ENCODE measurements at regions not wholly inside any gene's neighbourhood (a gene's known extent, or its start where the extent isn't known, plus 50 kb on each side); places are given as distances from the start of the nearest gene placed in this dataset.
"Not testable (repeated sequence)": the region's sequence is repeated elsewhere in the genome, so short reads cannot be mapped to it uniquely, and the experiment has no call there.

DNA sequence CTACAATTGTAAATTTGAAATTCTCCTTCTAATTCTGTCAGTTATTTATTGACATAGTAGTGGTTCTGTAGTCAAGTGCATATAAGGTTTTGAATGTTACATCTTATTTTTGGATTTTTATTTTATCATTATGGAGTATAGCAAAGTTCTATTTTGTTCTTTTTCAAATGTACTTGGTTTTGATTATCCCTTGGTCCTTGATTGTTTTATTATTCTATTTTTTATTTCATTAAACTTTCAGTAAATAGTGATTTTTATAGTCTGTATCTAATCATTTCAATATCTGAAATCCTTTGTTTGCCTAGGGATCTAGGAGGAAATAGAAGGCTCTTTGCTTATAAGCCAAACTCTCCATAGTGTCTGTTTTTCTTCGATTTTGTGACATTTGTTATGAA lies 87.8 kb downstream of the HFE start:
- DNase-seq (ENCODE audit: low spot score) = no peak

DNA sequence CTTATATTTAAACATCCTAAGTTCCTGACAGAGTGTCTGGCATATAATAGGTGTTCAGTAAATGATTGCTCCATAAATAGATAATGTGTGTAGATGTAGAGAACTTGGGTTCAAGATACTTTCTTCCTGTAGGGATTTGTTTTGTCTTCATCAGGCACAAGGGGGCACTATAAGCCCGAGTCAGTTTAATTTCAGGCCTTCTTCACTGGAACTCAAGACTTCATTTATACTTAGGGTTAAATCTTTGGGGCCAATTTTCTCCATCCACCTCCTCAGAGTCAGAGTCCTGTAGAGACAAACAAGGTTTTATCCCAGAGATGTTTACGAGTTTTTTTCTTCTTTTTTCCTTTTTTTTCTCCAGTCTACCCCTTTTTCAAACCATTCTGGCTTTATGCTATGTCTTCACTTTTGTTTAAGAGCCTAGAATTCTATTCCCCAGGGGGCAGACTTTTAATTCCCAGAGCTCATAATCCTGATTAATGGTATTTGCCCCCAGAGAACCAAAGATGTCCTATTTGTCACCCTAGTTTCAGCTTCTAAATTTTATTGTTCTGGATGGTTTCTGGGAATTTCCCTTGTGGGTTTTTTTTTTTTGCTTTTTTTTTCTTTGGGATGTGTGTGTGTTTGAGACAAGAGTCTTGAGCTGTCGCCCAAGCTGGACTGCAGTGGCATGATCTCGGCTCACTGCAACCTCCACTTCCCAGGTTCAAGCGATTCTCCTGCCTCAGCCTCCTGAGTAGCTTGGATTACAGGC lies 88.4 kb downstream of the HFE start:
- DNase-seq (ENCODE audit: low spot score) = peak; percentile 62

DNA sequence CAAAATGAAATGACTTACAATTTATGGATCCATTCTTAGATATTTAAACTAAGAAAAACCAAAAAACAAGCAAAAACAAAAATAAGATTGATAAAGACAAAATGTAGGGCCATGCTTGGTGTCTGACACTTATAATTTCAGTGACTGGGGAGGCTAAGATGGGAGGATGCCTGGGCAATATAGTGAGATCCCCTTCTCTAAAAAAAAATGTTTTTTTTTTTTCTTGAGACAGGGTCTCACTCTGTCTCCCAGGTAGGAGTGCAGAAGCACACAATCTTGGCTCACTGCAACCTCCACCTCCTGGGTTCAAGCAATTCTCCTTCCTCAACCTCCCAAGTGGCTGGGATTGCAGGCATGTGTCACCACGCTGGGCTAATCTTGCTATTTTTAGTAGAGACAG lies 92.4 kb downstream of the HFE start:
- DNase-seq (ENCODE audit: low spot score) = no peak

DNA sequence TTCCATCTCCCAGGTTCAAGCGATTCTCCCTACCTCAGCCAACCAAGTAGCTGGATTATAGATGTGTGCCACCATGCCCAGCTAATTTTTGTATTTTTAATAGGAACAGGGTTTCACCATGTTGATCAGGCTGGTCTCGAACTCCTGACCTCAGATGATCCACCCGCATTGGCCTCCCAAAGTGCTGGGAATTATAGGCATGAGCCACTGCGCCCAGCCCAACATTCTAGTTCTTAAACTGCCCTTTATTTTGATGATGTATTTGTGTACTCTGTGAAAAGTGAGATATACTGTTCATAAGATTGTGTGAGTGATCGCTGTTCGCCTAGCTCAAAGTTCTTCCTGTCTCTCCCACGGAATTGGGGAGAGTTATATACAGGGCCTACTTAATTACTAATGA lies 93.1 kb downstream of the HFE start:
- DNase-seq (ENCODE audit: low spot score) = no peak

DNA sequence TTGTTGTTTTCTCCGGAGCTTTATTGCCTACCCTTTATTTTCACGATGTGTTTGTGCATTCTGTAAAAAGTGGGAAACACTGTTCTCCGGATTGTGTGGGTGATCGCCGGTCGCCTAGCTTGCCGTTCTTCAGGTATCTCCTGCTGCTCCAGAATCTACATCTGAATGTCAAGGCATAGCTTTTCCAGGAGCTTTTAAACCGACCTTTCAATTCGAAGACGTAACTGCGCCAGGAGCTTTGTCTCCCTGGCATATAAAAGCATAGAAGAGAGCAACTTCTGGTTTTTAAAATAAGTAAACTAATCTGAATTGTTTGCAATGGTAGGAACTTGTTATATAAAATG lies 96.0 kb downstream of the HFE start:
- no peak for DNase-seq (ENCODE audit: low spot score)

DNA sequence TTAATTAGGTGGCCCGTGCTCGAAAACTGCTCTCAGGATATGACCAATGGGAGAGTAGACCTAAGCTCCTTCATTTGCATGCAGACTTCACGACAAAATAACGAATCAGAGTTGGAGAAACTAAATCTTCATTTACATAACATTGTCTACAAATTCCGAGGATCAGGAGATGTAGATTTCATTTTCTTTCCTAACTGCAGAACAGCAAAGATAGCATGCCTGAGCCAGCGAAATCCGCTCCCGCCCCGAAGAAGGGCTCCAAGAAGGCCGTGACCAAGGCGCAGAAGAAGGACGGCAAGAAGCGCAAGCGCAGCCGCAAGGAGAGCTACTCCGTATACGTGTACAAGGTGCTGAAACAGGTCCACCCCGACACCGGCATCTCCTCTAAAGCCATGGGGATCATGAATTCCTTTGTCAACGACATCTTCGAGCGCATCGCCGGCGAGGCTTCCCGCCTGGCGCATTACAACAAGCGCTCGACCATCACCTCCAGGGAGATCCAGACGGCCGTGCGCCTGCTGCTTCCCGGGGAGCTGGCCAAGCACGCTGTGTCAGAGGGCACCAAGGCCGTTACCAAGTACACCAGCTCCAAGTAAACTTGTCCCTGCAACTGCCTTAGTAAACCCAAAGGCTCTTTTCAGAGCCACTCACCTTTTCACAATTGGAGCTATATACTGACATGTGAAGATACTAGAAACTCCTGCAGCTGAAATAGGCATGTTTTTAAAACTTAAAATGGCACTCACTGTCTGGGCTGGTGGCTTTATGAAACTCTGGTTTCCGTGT lies 96.5 kb downstream of the HFE start:
- peak; percentile 79 for DNase-seq (ENCODE audit: low spot score)

DNA sequence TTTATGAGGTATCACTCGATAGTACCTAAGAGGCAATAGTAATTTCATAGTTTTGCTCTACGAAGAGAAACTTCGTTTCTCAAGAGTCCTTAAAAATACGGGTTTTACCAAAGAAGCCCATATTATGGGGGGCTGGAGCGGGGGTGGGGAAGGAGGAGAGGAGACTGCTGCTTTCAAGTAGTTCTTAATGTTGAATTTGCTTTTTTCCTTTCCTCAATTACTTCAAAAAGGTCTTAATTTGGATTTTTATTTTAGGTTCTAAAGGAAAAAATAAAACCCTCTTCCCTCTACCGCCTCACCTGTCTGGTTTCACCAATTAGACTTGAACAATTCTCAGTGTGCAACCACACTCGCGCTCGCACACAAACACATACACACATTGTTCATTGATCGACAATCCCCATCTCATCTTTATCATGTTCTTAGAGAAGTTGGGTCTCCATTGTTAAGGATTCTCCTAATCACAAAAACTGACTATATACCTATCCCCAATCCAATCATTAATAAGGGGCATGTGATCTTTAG lies 97.2 kb downstream of the HFE start:
- DNase-seq (ENCODE audit: low spot score) = no peak

DNA sequence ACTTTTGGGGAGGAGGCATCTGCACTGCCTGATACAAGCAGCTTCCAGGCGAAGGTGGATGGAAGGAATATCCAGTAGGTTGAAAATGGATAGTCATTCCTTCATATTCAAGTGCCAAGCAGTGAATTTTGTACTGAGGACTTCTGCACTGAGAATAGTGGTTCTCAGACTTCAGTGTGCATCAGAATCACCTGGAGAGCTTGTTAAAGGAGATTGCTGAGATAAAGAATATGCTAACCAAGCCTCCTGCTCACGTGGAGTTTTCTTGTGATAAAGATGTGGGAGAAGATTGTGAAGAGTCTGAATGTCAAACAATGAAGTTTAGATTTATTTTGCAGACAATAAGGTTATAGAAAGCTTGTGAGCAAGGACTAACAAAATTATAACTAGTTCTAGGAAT lies 97.8 kb downstream of the HFE start:
- no peak for DNase-seq (ENCODE audit: low spot score)

DNA sequence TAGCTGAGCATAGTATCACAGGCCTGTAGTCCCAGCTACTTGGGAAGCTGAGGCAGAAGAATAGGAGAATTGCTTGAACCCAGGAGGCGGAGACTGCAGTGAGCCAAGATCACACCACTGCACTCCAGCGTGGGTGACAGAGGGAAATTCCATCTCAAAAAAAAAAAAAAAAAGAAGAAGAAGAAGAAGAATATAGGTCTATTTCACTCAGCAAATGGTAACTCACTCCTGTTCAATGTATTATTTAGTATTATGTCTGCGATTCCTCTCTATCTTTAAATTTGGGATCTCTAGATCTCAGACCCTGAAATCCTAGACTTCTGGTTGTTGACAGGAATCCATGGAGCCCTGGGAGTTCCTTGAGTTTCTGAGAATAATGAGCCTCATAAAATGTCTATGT lies 98.6 kb downstream of the HFE start:
- DNase-seq (ENCODE audit: low spot score) = no peak

DNA sequence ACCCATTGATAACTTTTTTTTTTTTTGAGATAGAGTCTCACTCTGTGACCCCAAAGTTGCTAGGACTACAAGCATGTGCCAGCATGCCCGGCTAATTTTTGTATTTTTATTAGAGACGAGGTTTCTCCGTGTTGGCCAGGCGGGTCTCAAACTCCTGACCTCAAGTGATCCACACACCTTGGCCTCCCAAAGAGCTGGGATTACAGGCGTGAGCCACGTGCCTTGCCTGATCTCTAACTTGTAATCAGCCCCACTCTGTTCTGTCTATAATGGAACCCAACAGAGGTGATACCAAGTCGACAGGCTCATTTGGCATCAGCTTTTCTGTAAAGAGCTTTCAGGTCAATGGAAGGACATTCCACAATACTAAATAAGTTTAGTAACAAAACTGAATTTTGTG lies 99.4 kb downstream of the HFE start:
- no peak for DNase-seq (ENCODE audit: low spot score)

DNA sequence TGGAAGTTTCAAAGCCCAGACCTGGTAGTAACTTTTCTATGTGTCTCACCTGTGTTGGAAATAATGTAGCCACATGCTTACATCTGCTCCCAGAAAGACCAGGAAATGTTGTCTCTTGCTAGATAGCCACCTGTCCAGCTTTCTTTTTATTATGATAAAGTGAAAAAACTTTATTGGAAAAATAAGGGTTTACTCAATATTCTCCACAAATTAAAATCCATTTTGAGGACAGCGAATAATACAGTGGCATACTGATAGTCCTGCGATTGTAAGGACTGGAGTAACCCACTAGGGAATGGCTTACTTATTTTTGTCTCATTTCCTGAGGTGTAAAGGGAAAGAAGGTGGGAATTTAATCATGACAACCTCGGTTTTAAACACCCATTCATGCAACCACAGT lies 100.1 kb downstream of the HFE start:
- no peak for DNase-seq (ENCODE audit: low spot score)

DNA sequence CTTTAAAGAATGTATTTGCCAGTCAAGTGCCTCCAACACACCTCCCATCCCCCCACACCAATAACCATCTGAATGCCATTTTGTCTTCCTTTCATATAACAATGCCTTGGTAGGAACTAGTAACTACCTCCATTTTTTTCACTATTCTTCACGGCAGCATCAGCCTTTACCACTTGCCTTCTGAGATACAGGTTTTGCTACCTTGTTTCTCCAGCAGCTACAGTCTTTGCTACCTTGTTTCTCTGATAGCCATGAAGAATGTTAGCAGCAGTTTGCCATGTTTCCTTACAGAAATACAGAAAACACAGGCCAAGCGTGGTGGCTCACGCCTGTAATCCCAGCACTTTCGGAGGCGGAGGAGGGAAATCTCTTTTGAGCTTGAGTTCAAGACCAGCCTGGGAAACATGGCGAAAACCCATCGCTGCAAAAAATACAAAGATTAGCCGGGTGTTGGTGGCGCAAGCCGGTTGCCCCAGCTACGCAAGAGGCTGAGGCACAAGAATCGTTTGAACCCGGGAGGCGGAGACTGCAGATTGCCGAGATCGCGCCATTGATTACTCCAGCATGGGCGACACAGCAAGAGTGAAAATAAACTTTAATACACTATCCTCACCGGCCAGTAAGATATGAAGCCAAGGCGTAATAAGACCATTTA lies 100.9 kb downstream of the HFE start:
- DNase-seq (ENCODE audit: low spot score) = no peak

DNA sequence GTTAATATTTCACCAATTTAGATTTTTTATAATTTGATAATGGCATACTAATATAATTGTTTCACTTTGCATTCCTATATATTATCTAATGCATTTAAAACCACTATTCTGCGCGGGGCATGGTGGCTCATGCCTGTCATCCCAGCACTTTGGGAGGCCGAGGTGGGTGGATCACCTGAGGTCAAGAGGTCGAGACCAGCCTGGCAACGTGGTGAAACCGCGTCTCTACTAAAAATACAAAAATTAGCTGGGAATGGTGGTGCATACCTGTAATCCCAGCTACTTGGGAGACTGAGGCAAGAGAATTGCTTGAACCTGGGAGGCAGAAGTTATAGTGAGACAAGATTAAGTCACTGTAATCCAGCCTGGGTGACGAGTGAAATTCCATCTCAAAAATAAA lies 104.3 kb downstream of the HFE start:
- DNase-seq (ENCODE audit: low spot score) = not testable (repeated sequence)

DNA sequence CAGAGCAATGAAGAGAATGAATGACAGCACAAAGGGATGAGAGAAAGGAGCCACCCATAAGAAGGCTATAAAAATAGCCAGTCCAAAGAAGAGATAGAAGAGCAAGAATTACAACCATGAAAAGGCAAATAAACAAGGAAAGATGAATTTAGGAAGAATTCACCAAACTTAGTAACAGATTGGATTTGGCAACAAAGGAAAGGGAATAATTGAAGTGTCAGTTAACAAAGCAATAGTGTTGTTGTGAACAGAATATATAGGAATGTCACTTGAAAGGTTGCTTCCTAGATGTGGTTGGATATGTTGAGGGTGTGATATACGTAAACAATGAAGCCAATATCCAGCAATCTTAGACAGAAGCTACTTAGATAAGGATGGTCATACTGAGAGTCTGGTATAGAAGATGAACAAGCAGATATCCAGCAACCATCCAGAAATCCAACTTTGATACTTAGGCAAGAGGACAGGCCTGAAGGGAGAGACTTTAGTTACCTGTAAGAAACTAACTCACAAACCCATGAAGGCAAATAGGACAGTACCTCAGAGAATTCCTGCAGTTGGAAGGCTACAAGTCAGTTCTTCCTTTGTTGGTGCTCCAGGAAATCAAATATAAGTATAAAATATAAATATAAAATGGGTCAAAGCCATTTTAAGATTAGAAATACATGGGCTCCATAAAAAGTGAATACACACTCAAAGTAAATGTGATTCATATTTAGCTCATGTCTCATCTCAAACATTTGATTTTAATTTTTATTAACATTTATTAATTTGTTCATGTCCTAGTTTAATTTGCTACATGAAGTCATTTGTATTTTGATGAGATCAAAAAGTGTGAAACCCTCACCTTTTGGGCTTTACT lies 106.5 kb downstream of the HFE start:
- DNase-seq (ENCODE audit: low spot score) = no peak

DNA sequence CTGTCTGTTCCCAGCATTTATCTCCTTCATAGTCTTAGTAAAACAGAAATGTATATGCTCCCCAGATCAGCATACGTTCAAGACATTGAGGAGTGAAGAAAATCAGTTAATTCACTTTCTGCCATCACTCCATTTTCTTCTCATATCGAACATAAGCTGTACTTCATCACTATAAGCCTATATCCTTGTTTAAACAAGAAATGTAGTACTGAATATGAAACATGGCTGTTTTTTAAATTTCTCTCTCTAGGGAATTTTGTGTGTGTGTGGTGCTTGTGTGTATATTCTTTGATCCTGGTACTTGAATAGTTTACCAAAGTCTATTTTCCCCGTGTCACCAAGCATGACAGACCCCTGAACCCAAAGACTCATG lies 107.1 kb downstream of the HFE start:
- DNase-seq (ENCODE audit: low spot score) = no peak

DNA sequence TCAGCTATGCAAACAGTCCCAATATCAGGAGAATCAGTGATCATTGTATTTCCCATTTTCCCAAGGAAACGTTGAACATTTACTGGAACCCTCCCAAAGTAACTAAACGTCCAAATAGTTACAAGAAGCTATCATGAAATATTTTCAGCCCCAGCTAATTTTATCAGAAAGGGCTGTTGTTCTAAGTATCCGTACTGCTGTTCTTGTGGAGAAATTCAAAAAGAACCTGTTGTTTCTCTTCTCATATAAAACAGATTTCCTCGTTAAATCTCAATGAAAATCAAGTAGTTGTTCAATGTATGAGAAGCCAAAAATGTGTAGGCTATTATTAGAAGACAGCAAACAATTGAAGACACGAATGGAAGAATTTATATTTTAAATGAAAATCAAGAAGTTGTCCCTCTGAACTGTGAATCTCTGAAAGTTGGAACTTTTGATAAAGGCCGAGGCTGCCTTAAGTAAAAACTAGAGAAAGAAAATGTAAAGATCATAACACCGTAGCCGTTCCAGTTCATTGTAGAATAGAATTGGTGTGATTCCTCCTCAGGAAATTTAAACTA lies 107.7 kb downstream of the HFE start:
- DNase-seq (ENCODE audit: low spot score) = no peak

DNA sequence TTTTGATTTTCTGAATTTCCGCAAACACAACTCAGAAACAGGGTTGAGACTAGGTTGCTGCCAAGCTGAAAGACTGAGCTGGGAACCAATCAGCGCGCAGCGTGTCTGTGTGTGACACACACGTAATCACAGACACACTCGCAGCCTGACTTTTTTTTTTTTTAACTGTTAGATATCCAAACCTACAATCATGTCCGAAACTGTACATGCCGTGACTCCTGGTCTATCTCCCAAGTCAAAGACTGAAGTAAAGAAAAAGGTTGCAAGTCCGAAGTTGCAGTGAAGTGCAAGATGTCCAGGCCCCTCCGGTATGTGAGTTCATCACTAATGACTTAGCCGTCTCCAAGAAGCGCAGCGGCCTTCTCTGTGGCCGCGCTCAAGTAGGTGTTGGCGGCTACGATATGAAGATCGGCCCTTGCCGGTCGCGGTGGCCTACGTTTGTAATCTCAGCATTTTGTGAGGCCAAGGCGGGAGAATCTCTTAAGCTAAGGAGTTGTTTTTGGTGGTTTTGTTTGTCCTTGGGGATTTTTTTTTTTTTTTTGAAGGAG lies 108.2 kb downstream of the HFE start:
- peak; percentile 93 for DNase-seq (ENCODE audit: low spot score)

DNA sequence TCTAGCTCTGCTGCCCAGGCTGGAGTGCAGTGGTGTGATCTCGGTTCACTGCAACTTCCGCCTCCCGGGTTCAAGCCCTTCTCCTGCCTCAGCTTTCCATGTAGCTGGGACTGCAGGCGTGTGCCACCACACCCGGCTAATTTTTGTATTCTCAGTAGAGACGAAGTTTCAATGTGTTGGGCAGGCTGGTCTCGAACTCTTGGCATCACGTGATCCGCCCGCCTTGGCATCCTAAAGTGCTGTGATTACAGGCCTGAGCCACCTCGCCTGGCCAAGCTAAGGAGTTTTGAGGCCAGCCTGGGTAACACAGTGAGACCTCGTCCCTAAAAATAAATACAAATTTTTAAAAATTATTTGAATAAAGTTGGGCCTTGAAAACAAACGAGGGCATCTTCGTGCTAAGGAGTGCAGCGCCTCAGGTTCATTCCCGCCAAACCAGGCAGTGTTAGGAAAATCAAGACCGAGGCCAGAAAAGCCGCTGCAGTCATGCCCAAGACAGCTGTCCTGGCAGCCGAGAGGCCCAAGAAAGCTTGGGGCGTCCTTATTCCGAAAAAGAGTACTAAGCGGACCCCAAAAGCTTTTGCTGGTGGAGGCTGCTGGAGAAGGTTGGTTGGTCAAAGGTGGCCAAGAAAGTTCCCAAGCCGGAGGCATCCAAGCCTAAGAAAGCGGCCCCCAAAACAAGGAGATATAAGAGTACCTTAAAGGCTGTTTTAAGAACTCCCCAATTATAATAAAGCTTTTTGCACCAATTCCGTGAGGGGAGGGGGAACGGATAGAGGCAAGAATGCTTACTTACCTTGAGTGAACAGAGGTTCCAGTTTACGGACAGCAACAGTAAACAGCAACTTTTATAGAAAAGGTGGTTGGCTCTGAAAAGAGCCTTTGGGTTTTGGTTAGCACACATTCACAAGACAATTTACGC lies 109.0 kb downstream of the HFE start:
- no peak for DNase-seq (ENCODE audit: low spot score)

DNA sequence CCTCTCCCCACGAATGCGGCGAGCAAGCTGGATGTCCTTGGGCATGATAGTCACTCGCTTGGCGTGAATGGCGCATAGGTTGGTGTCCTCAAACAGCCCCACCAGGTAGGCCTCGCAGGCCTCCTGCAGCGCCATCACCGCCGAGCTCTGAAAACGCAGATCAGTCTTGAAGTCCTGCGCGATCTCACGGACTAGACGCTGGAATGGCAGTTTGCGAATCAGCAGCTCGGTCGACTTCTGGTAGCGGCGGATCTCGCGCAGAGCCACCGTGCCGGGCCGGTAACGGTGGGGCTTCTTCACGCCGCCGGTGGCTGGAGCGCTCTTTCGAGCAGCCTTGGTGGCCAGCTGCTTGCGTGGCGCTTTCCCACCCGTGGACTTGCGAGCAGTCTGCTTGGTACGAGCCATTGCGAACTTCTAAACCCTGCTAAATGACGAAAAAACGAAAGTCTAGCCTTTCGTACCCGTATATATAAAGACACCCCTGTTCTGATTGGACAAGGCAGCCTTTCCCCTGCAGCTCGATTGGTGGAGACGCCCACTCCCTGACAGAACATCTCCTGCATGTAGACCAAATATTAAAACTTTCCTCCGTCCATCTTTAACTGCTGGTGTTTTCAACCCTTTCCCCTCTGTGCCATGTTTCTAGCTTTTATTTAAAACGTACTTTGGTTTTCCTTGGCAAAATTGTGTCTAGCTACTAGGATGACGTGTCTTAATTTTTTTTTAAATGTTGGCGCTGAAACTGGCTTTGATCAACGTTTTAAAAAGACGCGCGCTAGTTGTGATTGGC lies 109.8 kb downstream of the HFE start:
- peak; percentile 91 for DNase-seq (ENCODE audit: low spot score)

DNA sequence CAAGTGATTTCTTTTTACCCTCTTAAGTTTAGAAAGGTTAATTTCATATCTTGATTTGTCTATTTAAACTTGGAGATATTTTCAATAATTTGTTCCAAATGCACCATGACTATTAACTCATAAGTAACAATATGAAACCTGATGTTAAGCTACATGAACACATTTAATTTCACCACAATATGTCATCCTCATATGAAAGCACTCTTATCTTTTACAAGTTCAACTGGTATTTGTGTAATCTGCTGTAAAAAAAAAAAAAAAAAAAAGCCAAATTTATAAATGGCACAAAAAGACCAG lies 110.4 kb downstream of the HFE start:
- DNase-seq (ENCODE audit: low spot score) = no peak

All from AG08395 (cell line).